ENCODE measurements at regions not wholly inside any gene's neighbourhood (a gene's known extent, or its start where the extent isn't known, plus 50 kb on each side); places are given as distances from the start of the nearest gene placed in this dataset.

- Histone ChIP-seq H3K36me3 (ENCODE audit: control insufficient read depth, insufficient read depth, low read length) (no peaks in the 10 kb centered on the region), H3K27me3 (ENCODE audit: control insufficient read depth, insufficient read depth, low read length) (no peaks in the 10 kb centered on the region), H3K4me3 (ENCODE audit: low read depth, low read length) (no peak overlapping the region)
- no peak for FAIRE-seq
- no peak for TF ChIP-seq CTCF (IDR thresholded peaks at IDR 0.05; ENCODE audit: insufficient read depth, low read length, severe bottlenecking)
- no peak for DNase-seq (ENCODE audit: low read depth)
Measured at GRCh38 chr6:23563323-23563722, 562.7 kb upstream of the NRSN1 start.

GRCh38 chr6:23566418-23566817, 559.6 kb upstream of the NRSN1 start:
- no peaks in the 10 kb centered on the region for H3K36me3 ChIP-seq (ENCODE audit: control insufficient read depth, insufficient read depth, low read length)
- no peaks in the 10 kb centered on the region for H3K27me3 ChIP-seq (ENCODE audit: control insufficient read depth, insufficient read depth, low read length)
- no peak overlapping the region for H3K4me3 ChIP-seq (ENCODE audit: low read depth, low read length)
- TF ChIP-seq CTCF (IDR thresholded peaks at IDR 0.05; ENCODE audit: insufficient read depth, low read length, severe bottlenecking): no peak
- DNase-seq (ENCODE audit: low read depth): no peak
- no peak for FAIRE-seq

- no peak for FAIRE-seq
- no peak overlapping the region for H3K4me3 ChIP-seq (ENCODE audit: low read depth, low read length)
- no peak for DNase-seq (ENCODE audit: low read depth)
- no peaks in the 10 kb centered on the region for H3K36me3 ChIP-seq (ENCODE audit: control insufficient read depth, insufficient read depth, low read length)
- TF ChIP-seq CTCF (IDR thresholded peaks at IDR 0.05; ENCODE audit: insufficient read depth, low read length, severe bottlenecking): no peak
- no peaks in the 10 kb centered on the region for H3K27me3 ChIP-seq (ENCODE audit: control insufficient read depth, insufficient read depth, low read length)
Measured at GRCh38 chr6:23568292-23568691, 557.7 kb upstream of the NRSN1 start.

GRCh38 chr6:23584134-23584763, 541.8 kb upstream of the NRSN1 start:
- H3K4me3 ChIP-seq (ENCODE audit: low read depth, low read length): no peak overlapping the region
- no peaks in the 10 kb centered on the region for H3K27me3 ChIP-seq (ENCODE audit: control insufficient read depth, insufficient read depth, low read length)
- TF ChIP-seq CTCF (IDR thresholded peaks at IDR 0.05; ENCODE audit: insufficient read depth, low read length, severe bottlenecking): no peak
- DNase-seq (ENCODE audit: low read depth) (no peak), FAIRE-seq (no peak)
- no peaks in the 10 kb centered on the region for H3K36me3 ChIP-seq (ENCODE audit: control insufficient read depth, insufficient read depth, low read length)

- FAIRE-seq: no peak
Measured at GRCh38 chr6:23587582-23587981, 538.4 kb upstream of the NRSN1 start.

More at GRCh38 chr6:23587582-23587981, 538.4 kb upstream of the NRSN1 start:
- DNase-seq (ENCODE audit: low read depth): peak; percentile 18
- no peaks in the 10 kb centered on the region for H3K27me3 ChIP-seq (ENCODE audit: control insufficient read depth, insufficient read depth, low read length)
- no peak for TF ChIP-seq CTCF (IDR thresholded peaks at IDR 0.05; ENCODE audit: insufficient read depth, low read length, severe bottlenecking)
- H3K4me3 ChIP-seq (ENCODE audit: low read depth, low read length): no peak overlapping the region
- H3K36me3 ChIP-seq (ENCODE audit: control insufficient read depth, insufficient read depth, low read length): no peaks in the 10 kb centered on the region

All from bronchial epithelial cell (primary cell).